ENCODE measurements at regions not wholly inside any gene's neighbourhood (a gene's known extent, or its start where the extent isn't known, plus 50 kb on each side); places are given as distances from the start of the nearest gene placed in this dataset.

GRCh38 chr1:30129421-30130055 lies 593.8 kb downstream of the MATN1 start:
- Histone ChIP-seq H3K4me3 (ENCODE audit: insufficient read depth, low read depth, low read length) (no peak overlapping the region), H4K20me1 (ENCODE audit: insufficient read depth, low read length) (no peaks in the 10 kb centered on the region), H3K27me3 (ENCODE audit: insufficient read depth, low read length) (no peaks in the 10 kb centered on the region), H3K27ac (ENCODE audit: low read depth, low read length) (no peak overlapping the region), H3K79me2 (ENCODE audit: insufficient read depth, low read length) (no peaks in the 10 kb centered on the region), H2AFZ (ENCODE audit: low read depth, low read length) (no peak overlapping the region), H3K36me3 (ENCODE audit: insufficient read depth, low read length) (no peaks in the 10 kb centered on the region), H3K9ac (ENCODE audit: low read length) (no peak overlapping the region), H3K4me2 (ENCODE audit: low read length) (no peak overlapping the region), H3K9me3 (ENCODE audit: insufficient read depth, low read depth, low read length) (no peaks in the 10 kb centered on the region), H3K4me1 (ENCODE audit: insufficient read depth, low read length) (no peaks in the 10 kb centered on the region)
- DNase-seq (ENCODE audit: low read depth) (no peak), FAIRE-seq (no peak)
- Mint-ChIP-seq H3K36me3 (ENCODE audit: low read depth, unreplicated experiment) (no peaks in the 10 kb centered on the region), H3K27me3 (ENCODE audit: low read depth, unreplicated experiment) (peaks cover 67% of the 10 kb centered on the region), H3K9me3 (ENCODE audit: unreplicated experiment) (peaks cover 2% of the 10 kb centered on the region), H3K27ac (ENCODE audit: unreplicated experiment) (no peak overlapping the region), H3K4me1 (ENCODE audit: low read depth, unreplicated experiment) (no peaks in the 10 kb centered on the region), H3K4me3 (ENCODE audit: unreplicated experiment) (no peak overlapping the region)
- TF ChIP-seq EZH2 (IDR thresholded peaks at IDR 0.05; ENCODE audit: insufficient read depth, low read length) (no peak), CTCF (IDR thresholded peaks at IDR 0.05; ENCODE audit: insufficient read depth, low read depth, low read length) (no peak)

- Histone ChIP-seq H3K27me3 (ENCODE audit: insufficient read depth, low read length) (no peaks in the 10 kb centered on the region), H3K36me3 (ENCODE audit: insufficient read depth, low read length) (no peaks in the 10 kb centered on the region), H4K20me1 (ENCODE audit: insufficient read depth, low read length) (no peaks in the 10 kb centered on the region), H3K27ac (ENCODE audit: low read depth, low read length) (no peak overlapping the region), H3K4me3 (ENCODE audit: insufficient read depth, low read depth, low read length) (no peak overlapping the region), H3K9me3 (ENCODE audit: insufficient read depth, low read depth, low read length) (no peaks in the 10 kb centered on the region), H3K79me2 (ENCODE audit: insufficient read depth, low read length) (no peaks in the 10 kb centered on the region), H3K4me2 (ENCODE audit: low read length) (no peak overlapping the region), H2AFZ (ENCODE audit: low read depth, low read length) (no peak overlapping the region), H3K9ac (ENCODE audit: low read length) (no peak overlapping the region), H3K4me1 (ENCODE audit: insufficient read depth, low read length) (no peaks in the 10 kb centered on the region)
- no peak for DNase-seq (ENCODE audit: low read depth)
- FAIRE-seq = no peak
- Mint-ChIP-seq H3K9me3 (ENCODE audit: unreplicated experiment) (peaks cover 2% of the 10 kb centered on the region), H3K36me3 (ENCODE audit: low read depth, unreplicated experiment) (no peaks in the 10 kb centered on the region), H3K4me3 (ENCODE audit: unreplicated experiment) (no peak overlapping the region), H3K4me1 (ENCODE audit: low read depth, unreplicated experiment) (no peaks in the 10 kb centered on the region), H3K27ac (ENCODE audit: unreplicated experiment) (no peak overlapping the region), H3K27me3 (ENCODE audit: low read depth, unreplicated experiment) (peaks cover 65% of the 10 kb centered on the region)
- TF ChIP-seq CTCF (IDR thresholded peaks at IDR 0.05; ENCODE audit: insufficient read depth, low read depth, low read length) = no peak
- TF ChIP-seq EZH2 (IDR thresholded peaks at IDR 0.05; ENCODE audit: insufficient read depth, low read length) = no peak
Measured at GRCh38 chr1:30129001-30129408, 594.4 kb downstream of the MATN1 start.

- Histone ChIP-seq H3K4me3 (ENCODE audit: insufficient read depth, low read depth, low read length) (no peak overlapping the region), H4K20me1 (ENCODE audit: insufficient read depth, low read length) (no peaks in the 10 kb centered on the region), H3K9ac (ENCODE audit: low read length) (no peak overlapping the region), H3K36me3 (ENCODE audit: insufficient read depth, low read length) (no peaks in the 10 kb centered on the region), H3K4me2 (ENCODE audit: low read length) (no peak overlapping the region), H3K27me3 (ENCODE audit: insufficient read depth, low read length) (peaks cover 2% of the 10 kb centered on the region), H3K9me3 (ENCODE audit: insufficient read depth, low read depth, low read length) (no peaks in the 10 kb centered on the region), H3K27ac (ENCODE audit: low read depth, low read length) (no peak overlapping the region), H3K79me2 (ENCODE audit: insufficient read depth, low read length) (no peaks in the 10 kb centered on the region), H2AFZ (ENCODE audit: low read depth, low read length) (no peak overlapping the region), H3K4me1 (ENCODE audit: insufficient read depth, low read length) (no peaks in the 10 kb centered on the region)
- Mint-ChIP-seq H3K9me3 (ENCODE audit: unreplicated experiment) (peaks cover 2% of the 10 kb centered on the region), H3K4me3 (ENCODE audit: unreplicated experiment) (no peak overlapping the region), H3K27me3 (ENCODE audit: low read depth, unreplicated experiment) (peaks cover 67% of the 10 kb centered on the region), H3K27ac (ENCODE audit: unreplicated experiment) (no peak overlapping the region), H3K36me3 (ENCODE audit: low read depth, unreplicated experiment) (no peaks in the 10 kb centered on the region), H3K4me1 (ENCODE audit: low read depth, unreplicated experiment) (no peaks in the 10 kb centered on the region)
- TF ChIP-seq CTCF (IDR thresholded peaks at IDR 0.05; ENCODE audit: insufficient read depth, low read depth, low read length) = no peak
- TF ChIP-seq EZH2 (IDR thresholded peaks at IDR 0.05; ENCODE audit: insufficient read depth, low read length) = no peak
- FAIRE-seq (no peak), DNase-seq (ENCODE audit: low read depth) (no peak)
Measured at GRCh38 chr1:30126848-30127247, 596.5 kb downstream of the MATN1 start.
